Activated T-helper 17 cell treated with anti-CD3 and anti-CD28 coated beads, Interleukin-2, amount 50 U/mL, for 72 hours (primary cell): ENCODE measurements at regions not wholly inside any gene's neighbourhood (a gene's known extent, or its start where the extent isn't known, plus 50 kb on each side); places are given as distances from the start of the nearest gene placed in this dataset.

ENCODE experiments used
- ATAC-seq: fragments of 150-1000 bp; cut with Tn5 transposase; replicated peaks from 2 replicates; pipeline ENCODE4 v1.10.0; 2021; ENCODE audit warnings: mild to moderate bottlenecking, moderate library complexity
- H3K27ac Mint-ChIP-seq: one replicate; pipeline ENCODE4 v1.8.0; 2022; ENCODE audit warnings: mixed read lengths
- H3K27me3 Mint-ChIP-seq: one replicate; pipeline ENCODE4 v1.8.0; 2022; ENCODE audit warnings: mixed read lengths
- H3K36me3 Mint-ChIP-seq: one replicate; pipeline ENCODE4 v1.8.0; 2022; ENCODE audit warnings: low read depth, mild to moderate bottlenecking, mixed read lengths
- H3K4me1 Mint-ChIP-seq: one replicate; pipeline ENCODE4 v1.8.0; 2022; ENCODE audit warnings: mixed read lengths
- H3K4me3 Mint-ChIP-seq: one replicate; pipeline ENCODE4 v1.8.0; 2022; ENCODE audit warnings: mild to moderate bottlenecking, mixed read lengths
- H3K9me3 Mint-ChIP-seq: one replicate; pipeline ENCODE4 v1.8.0; 2022; ENCODE audit warnings: mixed read lengths

GRCh38 chr6:126091466-126091865 is 105.1 kb downstream of the TRMT11 start:
- peaks cover 1% of the 10 kb centered on the region for H3K4me1 Mint-ChIP-seq
- no peak overlapping the region for H3K27ac Mint-ChIP-seq
- H3K9me3 Mint-ChIP-seq = no peaks in the 10 kb centered on the region
- H3K27me3 Mint-ChIP-seq = no peaks in the 10 kb centered on the region
- no peaks in the 10 kb centered on the region for H3K36me3 Mint-ChIP-seq
- no peak for ATAC-seq
- H3K4me3 Mint-ChIP-seq = no peak overlapping the region

DNA sequence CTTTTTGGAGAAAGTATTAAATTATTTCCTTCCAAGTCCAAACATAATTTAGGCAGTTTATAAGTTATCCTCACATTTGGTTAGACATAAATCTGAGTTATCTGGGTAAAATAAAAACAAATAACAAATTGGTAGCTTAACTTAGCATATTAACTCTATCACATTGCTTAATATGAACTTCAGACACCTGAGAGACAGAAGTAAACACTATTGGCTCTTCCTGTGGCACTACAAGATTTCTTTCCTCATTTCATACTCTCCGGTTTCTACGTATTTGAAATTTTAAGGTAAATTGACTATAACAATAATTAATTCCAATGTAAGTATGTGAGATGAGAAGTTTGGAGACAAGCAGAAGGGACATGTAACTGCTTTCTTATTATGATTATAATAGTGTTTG is 106.8 kb downstream of the TRMT11 start:
- Mint-ChIP-seq H3K4me3 (no peak overlapping the region), H3K9me3 (no peaks in the 10 kb centered on the region), H3K27me3 (no peaks in the 10 kb centered on the region), H3K36me3 (no peaks in the 10 kb centered on the region), H3K27ac (no peak overlapping the region), H3K4me1 (no peaks in the 10 kb centered on the region)
- no peak for ATAC-seq

DNA sequence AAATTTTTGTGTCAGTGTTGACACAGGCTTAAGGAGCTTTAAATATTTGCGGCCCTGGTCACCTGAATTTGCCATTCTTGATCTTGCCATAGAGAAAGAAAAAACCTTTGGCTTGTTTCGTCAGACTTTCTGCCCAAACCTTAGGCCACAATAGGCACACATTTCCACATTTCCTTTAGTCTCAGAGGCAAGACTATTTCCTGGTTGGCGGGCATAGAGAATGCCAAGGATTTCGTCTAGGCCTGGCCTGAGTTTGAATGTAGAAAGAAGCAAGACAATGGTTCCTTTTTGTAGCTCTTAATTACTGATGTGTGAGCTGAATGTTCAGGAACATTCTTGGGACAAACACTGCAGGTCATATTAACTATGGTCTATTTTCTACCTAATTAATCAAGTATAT is 108.1 kb downstream of the TRMT11 start:
- no peak for ATAC-seq
- Mint-ChIP-seq H3K9me3 (no peaks in the 10 kb centered on the region), H3K27me3 (no peaks in the 10 kb centered on the region), H3K4me1 (no peaks in the 10 kb centered on the region), H3K27ac (no peak overlapping the region), H3K4me3 (no peak overlapping the region), H3K36me3 (no peaks in the 10 kb centered on the region)

GRCh38 chr6:126100386-126100785 is 114.0 kb downstream of the TRMT11 start:
- no peak for ATAC-seq
- Mint-ChIP-seq H3K4me3 (no peak overlapping the region), H3K27ac (no peak overlapping the region), H3K36me3 (peaks cover 11% of the 10 kb centered on the region), H3K27me3 (no peaks in the 10 kb centered on the region), H3K4me1 (no peaks in the 10 kb centered on the region), H3K9me3 (no peaks in the 10 kb centered on the region)

- Mint-ChIP-seq H3K4me3 (no peak overlapping the region), H3K27me3 (no peaks in the 10 kb centered on the region), H3K27ac (no peak overlapping the region), H3K9me3 (no peaks in the 10 kb centered on the region), H3K4me1 (no peaks in the 10 kb centered on the region), H3K36me3 (peaks cover 11% of the 10 kb centered on the region)
- no peak for ATAC-seq
Observed at GRCh38 chr6:126102358-126102757, 116.0 kb downstream of the TRMT11 start.

DNA sequence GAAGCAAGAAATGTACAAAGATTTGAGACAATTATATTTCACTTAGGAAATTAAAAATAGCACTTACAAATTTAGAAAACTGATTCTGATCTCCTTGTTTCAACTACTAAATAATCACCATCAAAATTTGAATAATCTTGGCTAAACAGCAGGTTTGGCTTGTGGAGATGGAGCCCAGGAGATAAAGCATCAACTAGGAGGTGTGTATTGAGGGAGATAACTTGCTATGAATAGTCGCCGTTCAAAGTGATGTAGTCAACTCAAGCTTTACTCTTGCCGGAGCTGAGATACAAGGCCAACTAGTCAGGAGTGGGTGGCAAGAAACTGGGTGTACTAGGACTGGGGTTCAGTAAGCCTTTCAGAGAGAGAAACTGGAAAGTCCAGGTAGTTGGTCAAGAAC is 117.7 kb downstream of the TRMT11 start:
- no peaks in the 10 kb centered on the region for H3K27me3 Mint-ChIP-seq

GRCh38 chr6:126107475-126108166 is 121.3 kb downstream of the TRMT11 start:
- no peaks in the 10 kb centered on the region for H3K27me3 Mint-ChIP-seq
- H3K36me3 Mint-ChIP-seq = peaks cover 5% of the 10 kb centered on the region
- H3K4me3 Mint-ChIP-seq = no peak overlapping the region
- no peaks in the 10 kb centered on the region for H3K9me3 Mint-ChIP-seq
- no peak for ATAC-seq
- H3K27ac Mint-ChIP-seq = no peak overlapping the region
- H3K4me1 Mint-ChIP-seq = no peaks in the 10 kb centered on the region

More for the DNA sequence above, 117.7 kb downstream of the TRMT11 start:
- Mint-ChIP-seq H3K36me3 (peaks cover 11% of the 10 kb centered on the region), H3K4me1 (no peaks in the 10 kb centered on the region), H3K9me3 (no peaks in the 10 kb centered on the region), H3K27ac (no peak overlapping the region), H3K4me3 (no peak overlapping the region)
- ATAC-seq = no peak

- H3K9me3 Mint-ChIP-seq = no peaks in the 10 kb centered on the region
- ATAC-seq = no peak
- H3K4me3 Mint-ChIP-seq = no peak overlapping the region
- H3K27me3 Mint-ChIP-seq = no peaks in the 10 kb centered on the region
- no peaks in the 10 kb centered on the region for H3K36me3 Mint-ChIP-seq
- no peaks in the 10 kb centered on the region for H3K4me1 Mint-ChIP-seq
- no peak overlapping the region for H3K27ac Mint-ChIP-seq
Observed at GRCh38 chr6:126110512-126111270, 124.4 kb downstream of the TRMT11 start.

- Mint-ChIP-seq H3K27ac (no peak overlapping the region), H3K27me3 (no peaks in the 10 kb centered on the region), H3K4me3 (no peak overlapping the region), H3K36me3 (no peaks in the 10 kb centered on the region), H3K9me3 (no peaks in the 10 kb centered on the region), H3K4me1 (no peaks in the 10 kb centered on the region)
- no peak for ATAC-seq
Observed at GRCh38 chr6:126111327-126111726, 125.0 kb downstream of the TRMT11 start.

- ATAC-seq = no peak
- Mint-ChIP-seq H3K4me1 (no peaks in the 10 kb centered on the region), H3K36me3 (no peaks in the 10 kb centered on the region), H3K4me3 (no peak overlapping the region), H3K27me3 (no peaks in the 10 kb centered on the region), H3K27ac (no peak overlapping the region), H3K9me3 (no peaks in the 10 kb centered on the region)
Observed at GRCh38 chr6:126112171-126112632, 125.9 kb downstream of the TRMT11 start.

DNA sequence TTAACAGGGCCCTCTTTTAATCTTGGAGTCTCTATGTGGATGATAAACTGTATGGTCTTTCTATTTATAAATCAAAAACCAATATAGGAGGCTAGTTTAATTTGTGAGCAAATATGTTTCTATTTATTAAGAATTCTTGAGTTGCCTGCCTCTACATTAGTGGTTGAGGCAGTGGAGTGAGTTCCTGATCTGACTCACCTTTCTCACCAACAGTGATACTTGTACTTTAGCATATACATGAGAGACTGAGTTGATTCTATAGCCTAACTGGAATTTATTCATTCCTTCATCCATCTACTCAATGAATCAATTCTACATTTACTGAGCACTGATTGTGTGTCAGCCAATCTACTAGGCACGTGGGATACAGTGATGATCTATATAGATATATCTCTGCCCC is 126.9 kb downstream of the TRMT11 start:
- ATAC-seq = no peak
- Mint-ChIP-seq H3K36me3 (no peaks in the 10 kb centered on the region), H3K27ac (no peak overlapping the region), H3K9me3 (no peaks in the 10 kb centered on the region), H3K4me1 (no peaks in the 10 kb centered on the region), H3K4me3 (no peak overlapping the region), H3K27me3 (no peaks in the 10 kb centered on the region)

DNA sequence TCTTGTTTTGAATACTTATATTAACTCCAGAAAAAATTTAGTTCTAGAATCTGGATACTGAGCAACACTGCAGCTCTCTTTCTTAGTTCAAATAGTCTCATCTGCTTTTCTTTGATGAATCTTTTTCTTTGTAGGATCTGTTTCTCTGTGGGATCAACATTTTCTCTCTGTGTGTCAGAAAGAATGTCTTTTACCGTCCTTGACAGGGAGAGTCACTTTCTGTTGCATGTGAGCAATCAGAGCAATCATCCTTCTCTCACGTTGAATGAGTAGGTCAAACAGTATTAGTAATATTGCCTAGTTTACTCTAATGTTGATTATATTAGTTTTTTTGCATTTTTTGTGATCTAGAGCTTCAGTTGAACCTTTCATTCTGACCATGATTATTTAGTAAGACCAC is 130.9 kb downstream of the TRMT11 start:
- Mint-ChIP-seq H3K9me3 (no peaks in the 10 kb centered on the region), H3K4me3 (no peak overlapping the region), H3K27ac (no peak overlapping the region), H3K4me1 (no peaks in the 10 kb centered on the region), H3K27me3 (no peaks in the 10 kb centered on the region), H3K36me3 (no peaks in the 10 kb centered on the region)
- ATAC-seq = no peak

- Mint-ChIP-seq H3K9me3 (no peaks in the 10 kb centered on the region), H3K27me3 (no peaks in the 10 kb centered on the region), H3K27ac (no peak overlapping the region), H3K36me3 (no peaks in the 10 kb centered on the region), H3K4me1 (no peaks in the 10 kb centered on the region), H3K4me3 (no peak overlapping the region)
- ATAC-seq = no peak
Observed at GRCh38 chr6:126118058-126118755, 131.9 kb downstream of the TRMT11 start.

DNA sequence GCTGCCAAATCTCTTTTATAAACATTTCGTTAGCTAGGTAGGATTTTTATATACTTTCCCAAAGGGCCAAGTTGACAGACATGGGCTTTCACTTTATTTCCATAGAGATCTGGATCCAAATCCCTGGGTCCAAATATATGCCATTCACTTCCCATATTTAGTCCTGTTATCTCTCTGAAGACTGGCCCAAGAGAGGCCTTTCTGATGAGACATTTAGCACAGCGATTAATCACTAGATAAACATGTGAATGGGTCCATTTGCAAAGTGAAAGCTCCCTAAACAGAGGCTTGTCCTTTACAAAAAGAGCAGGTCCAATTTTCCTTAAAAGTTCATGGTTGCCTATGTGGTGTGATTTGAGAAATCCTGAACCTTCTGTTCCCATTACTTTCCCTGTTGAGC is 132.6 kb downstream of the TRMT11 start:
- no peak overlapping the region for H3K4me3 Mint-ChIP-seq
- H3K9me3 Mint-ChIP-seq = no peaks in the 10 kb centered on the region
- no peaks in the 10 kb centered on the region for H3K36me3 Mint-ChIP-seq
- no peaks in the 10 kb centered on the region for H3K4me1 Mint-ChIP-seq
- no peaks in the 10 kb centered on the region for H3K27me3 Mint-ChIP-seq
- no peak for ATAC-seq
- H3K27ac Mint-ChIP-seq = no peak overlapping the region

GRCh38 chr6:126123226-126123625 is 136.9 kb downstream of the TRMT11 start:
- H3K27ac Mint-ChIP-seq = no peak overlapping the region
- ATAC-seq = no peak
- H3K27me3 Mint-ChIP-seq = no peaks in the 10 kb centered on the region
- H3K4me3 Mint-ChIP-seq = no peak overlapping the region
- no peaks in the 10 kb centered on the region for H3K9me3 Mint-ChIP-seq
- no peaks in the 10 kb centered on the region for H3K4me1 Mint-ChIP-seq
- no peaks in the 10 kb centered on the region for H3K36me3 Mint-ChIP-seq
